ENCODE measurements at regions not wholly inside any gene's neighbourhood (a gene's known extent, or its start where the extent isn't known, plus 50 kb on each side); places are given as distances from the start of the nearest gene placed in this dataset.

GRCh38 chr18:3384664-3385563 is 65.1 kb upstream of the TGIF1 start:
- peak overlapping the region; percentile 20; the same call in 1 of the 2 replicates for H3K27ac ChIP-seq
- no peak for TF ChIP-seq ZFX (IDR thresholded peaks at IDR 0.05)
- TF ChIP-seq, protein P1, sequence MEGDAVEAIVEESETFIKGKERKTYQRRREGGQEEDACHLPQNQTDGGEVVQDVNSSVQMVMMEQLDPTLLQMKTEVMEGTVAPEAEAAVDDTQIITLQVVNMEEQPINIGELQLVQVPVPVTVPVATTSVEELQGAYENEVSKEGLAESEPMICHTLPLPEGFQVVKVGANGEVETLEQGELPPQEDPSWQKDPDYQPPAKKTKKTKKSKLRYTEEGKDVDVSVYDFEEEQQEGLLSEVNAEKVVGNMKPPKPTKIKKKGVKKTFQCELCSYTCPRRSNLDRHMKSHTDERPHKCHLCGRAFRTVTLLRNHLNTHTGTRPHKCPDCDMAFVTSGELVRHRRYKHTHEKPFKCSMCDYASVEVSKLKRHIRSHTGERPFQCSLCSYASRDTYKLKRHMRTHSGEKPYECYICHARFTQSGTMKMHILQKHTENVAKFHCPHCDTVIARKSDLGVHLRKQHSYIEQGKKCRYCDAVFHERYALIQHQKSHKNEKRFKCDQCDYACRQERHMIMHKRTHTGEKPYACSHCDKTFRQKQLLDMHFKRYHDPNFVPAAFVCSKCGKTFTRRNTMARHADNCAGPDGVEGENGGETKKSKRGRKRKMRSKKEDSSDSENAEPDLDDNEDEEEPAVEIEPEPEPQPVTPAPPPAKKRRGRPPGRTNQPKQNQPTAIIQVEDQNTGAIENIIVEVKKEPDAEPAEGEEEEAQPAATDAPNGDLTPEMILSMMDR (conservative IDR thresholded peaks at IDR 0.05), result no peak

DNA sequence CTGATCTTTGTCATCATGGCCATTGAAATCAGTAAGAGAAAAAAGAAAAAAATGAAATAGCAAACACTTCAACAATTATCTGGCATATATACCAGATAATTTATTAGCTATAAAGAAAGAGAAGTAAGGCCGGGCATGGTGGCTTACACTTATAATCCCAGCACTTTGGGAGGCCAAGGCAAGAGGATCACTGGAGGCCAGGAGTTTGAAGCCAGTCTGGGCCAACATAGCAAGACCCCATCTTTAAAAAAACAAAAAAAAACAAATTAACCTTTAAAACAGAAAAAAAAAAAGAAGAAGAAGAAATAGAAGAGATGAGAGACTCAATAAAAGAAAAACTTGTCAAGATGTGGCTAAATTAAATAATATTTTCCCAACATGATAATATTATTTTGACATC is 61.6 kb upstream of the TGIF1 start:
- TF ChIP-seq ZFX (IDR thresholded peaks at IDR 0.05), result no peak
- TF ChIP-seq, protein P1 (conservative IDR thresholded peaks at IDR 0.05), result no peak
- no peak overlapping the region for H3K27ac ChIP-seq

- TF ChIP-seq, protein P1 (conservative IDR thresholded peaks at IDR 0.05), result no peak
- TF ChIP-seq ZFX (IDR thresholded peaks at IDR 0.05), result no peak
- no peak overlapping the region for H3K27ac ChIP-seq
Observed at GRCh38 chr18:3388980-3389379, 61.0 kb upstream of the TGIF1 start.

DNA sequence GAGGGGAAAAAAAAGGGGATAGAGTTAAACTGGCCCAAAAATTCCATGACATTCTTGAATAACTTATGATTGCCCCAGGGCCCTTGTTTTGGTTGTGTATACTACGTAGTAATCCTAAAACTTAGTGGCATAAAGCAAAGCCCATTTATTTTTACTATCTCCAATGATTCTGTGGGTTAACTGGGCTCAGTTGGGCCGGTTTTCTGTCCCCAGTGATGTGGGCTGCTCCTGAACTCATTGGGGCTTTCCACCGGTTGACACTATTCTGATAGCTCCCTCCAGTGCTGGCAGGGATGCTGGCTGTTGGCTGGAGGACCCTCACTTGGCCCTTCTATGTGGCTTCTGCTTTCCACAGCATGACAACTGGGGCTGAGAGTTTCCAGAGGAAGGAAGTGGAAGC is 60.0 kb upstream of the TGIF1 start:
- TF ChIP-seq ZFX (IDR thresholded peaks at IDR 0.05), result no peak
- TF ChIP-seq, protein P1 (conservative IDR thresholded peaks at IDR 0.05), result no peak
- no peak overlapping the region for H3K27ac ChIP-seq

GRCh38 chr18:3391704-3392466 is 58.1 kb upstream of the TGIF1 start:
- TF ChIP-seq, protein P1 (conservative IDR thresholded peaks at IDR 0.05), result no peak
- no peak for TF ChIP-seq ZFX (IDR thresholded peaks at IDR 0.05)
- no peak overlapping the region for H3K27ac ChIP-seq

GRCh38 chr18:3392467-3392855 is 57.5 kb upstream of the TGIF1 start:
- no peak for TF ChIP-seq ZFX (IDR thresholded peaks at IDR 0.05)
- TF ChIP-seq, protein P1 (conservative IDR thresholded peaks at IDR 0.05), result no peak
- H3K27ac ChIP-seq, result no peak overlapping the region

GRCh38 chr18:3394648-3395047 is 55.3 kb upstream of the TGIF1 start:
- TF ChIP-seq, protein P1 (conservative IDR thresholded peaks at IDR 0.05), result no peak
- no peak for TF ChIP-seq ZFX (IDR thresholded peaks at IDR 0.05)
- H3K27ac ChIP-seq, result peak overlapping the region; percentile 64
